ENCODE measurements at regions not wholly inside any gene's neighbourhood (a gene's known extent, or its start where the extent isn't known, plus 50 kb on each side); places are given as distances from the start of the nearest gene placed in this dataset.

GRCh38 chr13:107733276-107733675 lies 482.1 kb downstream of the LIG4 start:
- no peak for DNase-seq (ENCODE audit: low spot score in 2 of 2)
- in situ Hi-C loops (cut with MboI; ENCODE audit: low sequenced_read_pairs): no loop called here
- Histone ChIP-seq H3K27me3 (ENCODE audit: low read depth) (0 out of 2 replicates have a peak, but pooled peaks cover 8% of the 10 kb centered on the region), H3K9me3 (no peaks in the 10 kb centered on the region), H3K4me1 (no peaks in the 10 kb centered on the region), H3K4me3 (no peak overlapping the region), H3K36me3 (replicated peaks) (no peaks in the 10 kb centered on the region)

DNA sequence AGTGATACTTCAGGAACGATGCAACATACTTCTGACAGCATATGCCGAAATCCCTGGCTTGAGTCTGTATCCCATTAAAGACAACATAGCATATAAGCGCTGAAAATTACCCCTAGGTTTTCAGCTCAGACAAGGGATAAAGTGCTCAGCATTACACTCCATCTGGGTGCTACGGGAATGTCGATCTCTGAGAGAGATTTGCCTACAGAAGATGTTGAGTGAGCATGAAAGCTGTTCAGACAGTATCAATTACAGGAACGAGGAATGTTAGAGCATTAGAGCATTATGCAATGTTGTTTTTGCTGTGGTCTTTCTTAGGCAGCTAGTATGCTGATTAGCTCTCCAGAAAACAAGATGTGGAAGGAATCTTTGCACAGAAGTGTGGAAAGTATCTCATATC lies 484.5 kb downstream of the LIG4 start:
- DNase-seq (ENCODE audit: low spot score in 2 of 2): no peak
- Histone ChIP-seq H3K4me3 (no peak overlapping the region), H3K9me3 (no peaks in the 10 kb centered on the region), H3K4me1 (no peaks in the 10 kb centered on the region), H3K36me3 (replicated peaks) (no peaks in the 10 kb centered on the region), H3K27me3 (ENCODE audit: low read depth) (no peaks in the 10 kb centered on the region)
- in situ Hi-C loops (cut with MboI; ENCODE audit: low sequenced_read_pairs): no loop called here

DNA sequence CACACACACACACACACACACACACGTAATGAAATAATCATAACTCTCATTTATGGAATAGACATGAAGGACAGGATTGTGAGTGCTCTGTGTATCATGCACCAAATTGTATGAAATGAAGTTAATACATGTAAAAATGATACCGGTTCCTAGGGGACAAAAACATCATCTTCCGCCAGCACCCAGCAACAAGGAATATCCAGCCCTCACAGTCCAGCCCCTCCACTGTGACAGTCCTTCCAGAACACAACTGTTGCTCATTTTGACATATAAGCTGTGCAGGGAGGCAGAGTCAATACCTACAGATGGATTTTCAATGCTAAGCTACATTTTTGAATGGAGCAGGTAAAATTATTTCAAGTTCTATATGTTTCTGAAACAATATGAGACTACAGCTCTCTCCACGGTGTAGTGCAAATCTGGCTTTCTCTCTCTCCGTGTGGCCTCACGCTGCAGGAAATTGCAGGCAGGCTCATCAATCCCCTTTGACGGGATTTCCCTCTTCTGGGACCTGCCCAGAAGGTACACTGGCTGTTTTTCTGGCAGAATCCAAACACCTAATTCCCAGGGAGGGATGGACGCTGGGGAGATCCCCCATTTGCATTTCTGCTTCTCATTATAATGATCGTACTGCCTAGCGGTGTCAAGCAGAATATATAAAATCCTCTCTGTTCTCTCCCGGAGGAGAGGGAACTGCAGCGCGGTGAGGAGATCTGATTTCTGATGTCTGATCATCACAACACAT lies 494.0 kb downstream of the LIG4 start:
- DNase-seq (ENCODE audit: low spot score in 2 of 2): no peak
- Histone ChIP-seq H3K36me3 (replicated peaks) (no peaks in the 10 kb centered on the region), H3K4me1 (no peaks in the 10 kb centered on the region), H3K27me3 (ENCODE audit: low read depth) (no peaks in the 10 kb centered on the region), H3K9me3 (no peaks in the 10 kb centered on the region), H3K4me3 (no peak overlapping the region)
- in situ Hi-C loops (cut with MboI; ENCODE audit: low sequenced_read_pairs): no loop called here

- no peaks in the 10 kb centered on the region for H3K27me3 ChIP-seq (ENCODE audit: low read depth)
- H3K4me1 ChIP-seq: no peaks in the 10 kb centered on the region; the same call in 1 of the 2 replicates
- no peaks in the 10 kb centered on the region for H3K9me3 ChIP-seq
- no peak overlapping the region for H3K4me3 ChIP-seq
- in situ Hi-C loops (cut with MboI; ENCODE audit: low sequenced_read_pairs): no loop called here
- H3K36me3 ChIP-seq (replicated peaks): no peaks in the 10 kb centered on the region
- no peak for DNase-seq (ENCODE audit: low spot score in 2 of 2)
Observed at GRCh38 chr13:107716741-107717140, 498.6 kb downstream of the LIG4 start.

- no peaks in the 10 kb centered on the region for H3K9me3 ChIP-seq
- DNase-seq (ENCODE audit: low spot score in 2 of 2): no peak
- H3K4me3 ChIP-seq: no peak overlapping the region
- in situ Hi-C loops (cut with MboI; ENCODE audit: low sequenced_read_pairs): no loop called here
- no peaks in the 10 kb centered on the region for H3K36me3 ChIP-seq (replicated peaks)
- no peaks in the 10 kb centered on the region for H3K27me3 ChIP-seq (ENCODE audit: low read depth)
- H3K4me1 ChIP-seq: no peaks in the 10 kb centered on the region; the same call in 1 of the 2 replicates
Observed at GRCh38 chr13:107716241-107716640, 499.1 kb downstream of the LIG4 start.

DNA sequence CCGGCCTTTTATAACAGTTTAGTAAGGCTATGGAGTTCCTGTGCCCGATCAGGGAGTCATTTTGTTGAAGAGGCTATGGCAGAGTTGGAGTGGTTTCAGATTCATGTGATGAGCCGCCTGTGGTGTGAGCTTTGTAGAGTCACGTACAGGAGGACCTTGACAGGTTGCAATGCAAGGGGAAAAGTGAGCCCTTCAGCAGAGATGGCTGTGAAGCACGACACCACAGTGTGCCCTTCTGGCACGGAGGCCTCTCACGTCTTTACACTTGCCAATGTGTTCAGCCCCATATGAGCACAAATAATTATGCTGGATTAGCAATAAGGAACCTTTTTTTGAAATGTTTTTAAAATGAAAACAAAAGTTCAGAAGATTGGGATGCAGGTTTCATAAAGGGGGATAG lies 499.8 kb downstream of the LIG4 start:
- Histone ChIP-seq H3K4me3 (no peak overlapping the region), H3K36me3 (replicated peaks) (no peaks in the 10 kb centered on the region), H3K27me3 (ENCODE audit: low read depth) (no peaks in the 10 kb centered on the region), H3K4me1 (no peaks in the 10 kb centered on the region; the same call in 1 of the 2 replicates), H3K9me3 (no peaks in the 10 kb centered on the region)
- DNase-seq (ENCODE audit: low spot score in 2 of 2): no peak
- in situ Hi-C loops (cut with MboI; ENCODE audit: low sequenced_read_pairs): no loop called here

DNA sequence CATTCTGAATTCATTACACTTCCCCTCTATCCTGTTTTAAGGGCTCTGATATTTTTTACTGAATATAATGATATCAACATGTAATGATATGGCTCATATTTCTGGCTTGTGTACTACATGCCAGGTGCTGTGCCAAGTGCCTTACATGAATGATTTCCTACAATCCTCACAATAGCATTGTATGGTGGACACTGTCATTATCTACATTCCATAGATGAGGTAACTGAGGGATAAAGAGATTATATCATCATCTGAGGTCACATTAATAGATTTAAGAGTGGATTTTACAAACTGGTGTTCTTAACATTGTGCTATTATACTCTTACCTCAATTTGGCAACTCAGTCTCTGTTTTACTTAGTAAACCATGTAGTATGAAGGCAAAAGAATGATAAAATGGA lies 502.0 kb downstream of the LIG4 start:
- H3K4me1 ChIP-seq: no peaks in the 10 kb centered on the region; the same call in 1 of the 2 replicates
- H3K36me3 ChIP-seq (replicated peaks): no peaks in the 10 kb centered on the region
- no peaks in the 10 kb centered on the region for H3K27me3 ChIP-seq (ENCODE audit: low read depth)
- in situ Hi-C loops (cut with MboI; ENCODE audit: low sequenced_read_pairs): no loop called here
- H3K9me3 ChIP-seq: no peaks in the 10 kb centered on the region
- H3K4me3 ChIP-seq: no peak overlapping the region
- no peak for DNase-seq (ENCODE audit: low spot score in 2 of 2)

GRCh38 chr13:107712145-107712860 lies 503.0 kb downstream of the LIG4 start:
- in situ Hi-C loops (cut with MboI; ENCODE audit: low sequenced_read_pairs): no loop called here
- Histone ChIP-seq H3K27me3 (ENCODE audit: low read depth) (no peaks in the 10 kb centered on the region), H3K4me1 (no peaks in the 10 kb centered on the region; the same call in 1 of the 2 replicates), H3K9me3 (no peaks in the 10 kb centered on the region), H3K36me3 (replicated peaks) (no peaks in the 10 kb centered on the region), H3K4me3 (no peak overlapping the region)
- no peak for DNase-seq (ENCODE audit: low spot score in 2 of 2)

DNA sequence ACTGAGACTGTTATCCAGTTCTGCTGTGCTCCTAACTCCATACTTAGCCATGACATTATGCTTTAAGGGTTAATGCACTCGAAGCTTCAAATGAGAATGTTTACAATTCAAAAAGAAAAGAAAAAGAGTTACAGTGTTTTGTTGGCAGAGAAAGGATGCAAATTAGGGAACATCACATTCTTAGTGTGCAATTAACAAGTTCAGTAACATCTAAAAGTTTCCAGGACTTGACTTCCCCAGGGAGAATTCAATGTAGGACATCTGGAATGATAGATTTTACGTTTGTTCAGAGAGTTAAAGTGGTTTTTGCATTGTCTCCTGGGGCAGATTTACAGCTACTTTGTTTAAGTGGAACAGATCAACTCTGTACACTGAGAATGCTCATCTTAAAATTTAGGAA lies 525.2 kb downstream of the LIG4 start:
- Histone ChIP-seq H3K4me3 (no peak overlapping the region), H3K9me3 (no peaks in the 10 kb centered on the region), H3K4me1 (no peaks in the 10 kb centered on the region), H3K36me3 (replicated peaks) (no peaks in the 10 kb centered on the region), H3K27me3 (ENCODE audit: low read depth) (no peaks in the 10 kb centered on the region; the same call in 1 of the 2 replicates)
- in situ Hi-C loops (cut with MboI; ENCODE audit: low sequenced_read_pairs): no loop called here
- DNase-seq (ENCODE audit: low spot score in 2 of 2): no peak

DNA sequence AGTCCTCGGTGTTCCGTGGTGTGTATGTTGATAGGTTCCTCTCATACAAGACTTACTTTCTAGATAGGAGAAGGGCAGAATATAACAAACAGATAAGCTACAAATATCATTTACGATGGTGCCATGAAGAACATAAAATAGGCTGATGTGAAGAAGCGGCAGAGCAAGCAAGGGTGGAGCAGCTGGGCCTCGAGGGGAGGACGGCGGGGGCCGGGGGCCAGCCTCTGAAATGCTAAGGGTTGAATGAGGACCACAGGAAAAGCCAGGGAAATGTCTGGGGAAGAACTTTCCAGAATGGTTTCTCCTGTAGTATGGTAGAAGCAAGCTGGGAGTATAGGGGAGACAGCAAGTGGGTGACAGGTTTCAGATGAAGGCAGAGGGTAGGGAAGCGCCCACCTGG lies 529.5 kb downstream of the LIG4 start:
- no peaks in the 10 kb centered on the region for H3K9me3 ChIP-seq
- H3K36me3 ChIP-seq (replicated peaks): no peaks in the 10 kb centered on the region
- no peaks in the 10 kb centered on the region for H3K4me1 ChIP-seq
- in situ Hi-C loops (cut with MboI; ENCODE audit: low sequenced_read_pairs): no loop called here
- no peak for DNase-seq (ENCODE audit: low spot score in 2 of 2)
- H3K27me3 ChIP-seq (ENCODE audit: low read depth): no peaks in the 10 kb centered on the region; the same call in 1 of the 2 replicates
- no peak overlapping the region for H3K4me3 ChIP-seq

- no peaks in the 10 kb centered on the region for H3K36me3 ChIP-seq (replicated peaks)
- no peak overlapping the region for H3K4me3 ChIP-seq
- no peak for DNase-seq (ENCODE audit: low spot score in 2 of 2)
- no peaks in the 10 kb centered on the region for H3K9me3 ChIP-seq
- no peaks in the 10 kb centered on the region for H3K4me1 ChIP-seq
- in situ Hi-C loops (cut with MboI; ENCODE audit: low sequenced_read_pairs): no loop called here
- H3K27me3 ChIP-seq (ENCODE audit: low read depth): no peaks in the 10 kb centered on the region
Observed at GRCh38 chr13:107681600-107681999, 533.7 kb downstream of the LIG4 start.

- DNase-seq (ENCODE audit: low spot score in 2 of 2): no peak
- H3K9me3 ChIP-seq: no peaks in the 10 kb centered on the region
- H3K27me3 ChIP-seq (ENCODE audit: low read depth): no peaks in the 10 kb centered on the region
- no peak overlapping the region for H3K4me3 ChIP-seq
- H3K36me3 ChIP-seq (replicated peaks): no peaks in the 10 kb centered on the region
- no peaks in the 10 kb centered on the region for H3K4me1 ChIP-seq
- in situ Hi-C loops (cut with MboI; ENCODE audit: low sequenced_read_pairs): no loop called here
Observed at GRCh38 chr13:107680115-107680514, 535.2 kb downstream of the LIG4 start.

- Histone ChIP-seq H3K36me3 (replicated peaks) (no peaks in the 10 kb centered on the region), H3K4me1 (no peaks in the 10 kb centered on the region), H3K4me3 (no peak overlapping the region), H3K9me3 (no peaks in the 10 kb centered on the region), H3K27me3 (ENCODE audit: low read depth) (no peaks in the 10 kb centered on the region)
- DNase-seq (ENCODE audit: low spot score in 2 of 2): peak in 1 of 2 experiments; percentile 10
- in situ Hi-C loops (cut with MboI; ENCODE audit: low sequenced_read_pairs): no loop called here
Observed at GRCh38 chr13:107678075-107678689, 537.2 kb downstream of the LIG4 start.

Measured in HAP-1 (cell line).